Endothelial cell of umbilical vein (primary cell): ENCODE measurements at regions not wholly inside any gene's neighbourhood (a gene's known extent, or its start where the extent isn't known, plus 50 kb on each side); places are given as distances from the start of the nearest gene placed in this dataset.

Experiments
- BruUV-seq: library from RNA; stranded (reverse); fragments of 400-500 nt; replicated peaks from 2 replicates; lab custom pipeline; 2021; lab: Mats Ljungman, UMichigan
- CTCF ChIA-PET: fragments of 300-600, 350-600 bp; sonication (Branson Sonifier 250); formaldehyde crosslinking; loops from one replicate; lab custom pipeline; 2021; ENCODE audit warnings: antibody characterized with exemption, inconsistent platforms; lab: Charles Lee
- POLR2A ChIA-PET: fragments of 300-600, 350-600 bp; sonication (Branson Sonifier 250); formaldehyde crosslinking; loops from one replicate; lab custom pipeline; 2021; ENCODE audit warnings: antibody characterized with exemption, inconsistent platforms; lab: Charles Lee
- DNase-seq: peaks from one replicate; pipeline ENCODE4 v3.0.0-alpha.2; 2011; ENCODE audit warnings: low read depth, low spot score
- FAIRE-seq: peaks from 2 replicates; lab custom pipeline; 2011; peaks lifted over from hg19 to GRCh38; lab: Jason Lieb, UNC
- H2AFZ ChIP-seq: 2 replicates; pipeline ENCODE4 v1.6.0; 2012; ENCODE audit warnings: low read depth, low read length, control low read depth, inconsistent platforms
- H3K27ac ChIP-seq: 2 replicates; pipeline ENCODE4 v1.5.1; 2011; ENCODE audit warnings: low read depth, mild to moderate bottlenecking, control low read depth, low read length, moderate library complexity; ENCODE audit not compliant: insufficient read depth
- H3K27me3 ChIP-seq, 2 experiments: 2 replicates each; pipeline versions ENCODE4 v1.6.0 to v1.6.1; 2011; ENCODE audit warnings: low read length in 2 of 2, mixed read lengths in 1 of 2; ENCODE audit not compliant: control insufficient read depth in 2 of 2, insufficient read depth in 2 of 2
- H3K36me3 ChIP-seq, 2 experiments: 2 replicates in 1 of 2; 3 replicates in 1 of 2; pipeline ENCODE4 v1.5.1; 2011; ENCODE audit warnings: low read length in 2 of 2, mild to moderate bottlenecking in 1 of 2, moderate library complexity in 1 of 2; ENCODE audit not compliant: control insufficient read depth in 2 of 2, insufficient read depth in 2 of 2; ENCODE audit errors: extremely low read depth in 1 of 2
- H3K4me1 ChIP-seq: 3 replicates; pipeline ENCODE4 v1.5.1; 2011; ENCODE audit warnings: mild to moderate bottlenecking, low read length; ENCODE audit not compliant: control insufficient read depth, insufficient read depth; ENCODE audit errors: extremely low read depth
- H3K4me2 ChIP-seq: 2 replicates; pipeline ENCODE4 v1.6.1; 2011; ENCODE audit warnings: low read length, control low read depth, mixed read lengths; ENCODE audit not compliant: insufficient read depth
- H3K4me3 ChIP-seq, 3 experiments: fragments of 200-600 bp in 1 of 3; sonication (generic), shearing (Covaris generic) in 1 of 3; replicated peaks in 1 of 3; 2 replicates each; pipeline ENCODE4 v1.5.1; 2011 to 2016; ENCODE audit warnings: control low read depth in 3 of 3, low read length in 3 of 3, mild to moderate bottlenecking in 2 of 3, inconsistent platforms in 1 of 3, low read depth in 1 of 3, moderate library complexity in 1 of 3; ENCODE audit not compliant: insufficient read depth in 1 of 3
- H3K79me2 ChIP-seq: 2 replicates; pipeline ENCODE4 v1.6.0; 2012; ENCODE audit warnings: low read length, inconsistent platforms; ENCODE audit not compliant: control insufficient read depth, insufficient read depth
- H3K9ac ChIP-seq: replicated peaks from 2 replicates; pipeline ENCODE3; 2011; ENCODE audit warnings: low read length, control low read depth; ENCODE audit not compliant: insufficient read depth; ENCODE audit errors: extremely low read depth
- H3K9me1 ChIP-seq: replicated peaks from 3 replicates; pipeline ENCODE4 v1.6.0; 2011; ENCODE audit warnings: mild to moderate bottlenecking, low read length; ENCODE audit not compliant: control insufficient read depth, insufficient read depth; ENCODE audit errors: extremely low read depth
- H3K9me3 ChIP-seq: replicated peaks from 2 replicates; pipeline ENCODE4 v1.5.1; 2012; ENCODE audit warnings: low read length, inconsistent platforms; ENCODE audit not compliant: control insufficient read depth, insufficient read depth
- H4K20me1 ChIP-seq: replicated peaks from 2 replicates; pipeline ENCODE3; 2011; ENCODE audit warnings: mild to moderate bottlenecking, low read length; ENCODE audit not compliant: control insufficient read depth, insufficient read depth; ENCODE audit errors: extremely low read depth
- EZH2 ChIP-seq: IDR thresholded peaks from 2 replicates; pipeline ENCODE4 v1.6.1; 2012; ENCODE audit warnings: borderline replicate concordance, low read depth, mild to moderate bottlenecking, moderate library complexity, low read length, inconsistent platforms; ENCODE audit not compliant: severe bottlenecking
- FOS ChIP-seq: IDR thresholded peaks from 2 replicates; pipeline ENCODE4 v1.6.1; 2011; ENCODE audit warnings: mild to moderate bottlenecking, low read length, moderate library complexity, borderline replicate concordance; ENCODE audit not compliant: insufficient read depth
- GATA2 ChIP-seq: IDR thresholded peaks from 2 replicates; pipeline ENCODE4 v1.7.0; 2011; ENCODE audit warnings: low read depth, mild to moderate bottlenecking, moderate library complexity, mixed read lengths, low read length; ENCODE audit not compliant: insufficient read length, insufficient read depth
- JUN ChIP-seq: IDR thresholded peaks from 2 replicates; pipeline ENCODE4 v1.6.1; 2011; ENCODE audit warnings: borderline replicate concordance, low read depth; ENCODE audit not compliant: insufficient read length, insufficient read depth
- MAX ChIP-seq: IDR thresholded peaks from 2 replicates; pipeline ENCODE4 v1.6.1; 2011; ENCODE audit not compliant: insufficient read depth, insufficient read length
- MYC ChIP-seq: IDR thresholded peaks from one replicate; pipeline ENCODE4 v1.6.1; 2011; ENCODE audit warnings: mild to moderate bottlenecking, low read depth, low read length
- POLR2AphosphoS5 ChIP-seq: IDR thresholded peaks from 2 replicates; pipeline ENCODE4 v1.6.1; 2012; ENCODE audit warnings: low read depth, mild to moderate bottlenecking, control low read depth, low read length, moderate library complexity; ENCODE audit not compliant: insufficient read depth
- dilution Hi-C: fragments of 300-500 bp; cut with MboI; formaldehyde crosslinking; loops from one replicate; pipeline ENCODE4 v1.15.0; 2019; ENCODE audit warnings: low sequenced_read_pairs; ENCODE audit not compliant: extremely low pct_ligation_motif_present
- intact Hi-C: fragments of 100-400 bp; cut with micrococcal nuclease; formaldehyde crosslinking; loops from one replicate; pipeline ENCODE4 v1.10.0; 2022

GRCh38 chr11:122524898-122525297, 130.6 kb upstream of the UBASH3B start:
- peaks cover 2 to 4% of the 10 kb centered on the region in 2 experiments for H3K27me3 ChIP-seq
- H3K9me1 ChIP-seq, result no peaks in the 10 kb centered on the region
- dilution Hi-C loops (no loop called here), intact Hi-C loops (no loop called here)
- BruUV-seq, result no TSS peak
- H3K27ac ChIP-seq, result no peak overlapping the region
- H3K79me2 ChIP-seq, result no peaks in the 10 kb centered on the region
- DNase-seq (no peak), FAIRE-seq (no peak)
- no peaks in the 10 kb centered on the region for H3K4me1 ChIP-seq
- H4K20me1 ChIP-seq, result no peaks in the 10 kb centered on the region
- POLR2A ChIA-PET, result no interaction called here
- H3K36me3 ChIP-seq, result no peaks in the 10 kb centered on the region
- H3K9ac ChIP-seq, result no peak overlapping the region
- no peaks in the 10 kb centered on the region for H3K9me3 ChIP-seq
- TF ChIP-seq MAX, result no peak
- no peak for TF ChIP-seq POLR2AphosphoS5
- TF ChIP-seq MYC, result no peak
- no peak for TF ChIP-seq FOS
- TF ChIP-seq EZH2, result no peak
- no peak overlapping the region for H2AFZ ChIP-seq
- CTCF ChIA-PET, result no interaction called here
- no peak overlapping the region for H3K4me2 ChIP-seq
- no peak overlapping the region for H3K4me3 ChIP-seq

- Histone ChIP-seq H2AFZ (no peak overlapping the region), H3K4me3 (no peak overlapping the region), H3K36me3 (no peaks in the 10 kb centered on the region), H3K27me3 (peaks cover 2 to 4% of the 10 kb centered on the region in 2 experiments), H4K20me1 (no peaks in the 10 kb centered on the region), H3K9me3 (no peaks in the 10 kb centered on the region), H3K9ac (no peak overlapping the region), H3K4me2 (no peak overlapping the region), H3K4me1 (no peaks in the 10 kb centered on the region), H3K79me2 (no peaks in the 10 kb centered on the region), H3K9me1 (no peaks in the 10 kb centered on the region), H3K27ac (no peak overlapping the region)
- intact Hi-C loops (no loop called here), dilution Hi-C loops (no loop called here)
- TF ChIP-seq GATA2, result no peak
- TF ChIP-seq JUN, result no peak
- TF ChIP-seq MAX, result no peak
- no peak for DNase-seq
- POLR2A ChIA-PET, result no interaction called here
- CTCF ChIA-PET, result no interaction called here
- no peak for FAIRE-seq
- BruUV-seq, result no TSS peak
Measured at GRCh38 chr11:122523846-122524805, 131.4 kb upstream of the UBASH3B start.
